ENCODE measurements at regions not wholly inside any gene's neighbourhood (a gene's known extent, or its start where the extent isn't known, plus 50 kb on each side); places are given as distances from the start of the nearest gene placed in this dataset.

DNA sequence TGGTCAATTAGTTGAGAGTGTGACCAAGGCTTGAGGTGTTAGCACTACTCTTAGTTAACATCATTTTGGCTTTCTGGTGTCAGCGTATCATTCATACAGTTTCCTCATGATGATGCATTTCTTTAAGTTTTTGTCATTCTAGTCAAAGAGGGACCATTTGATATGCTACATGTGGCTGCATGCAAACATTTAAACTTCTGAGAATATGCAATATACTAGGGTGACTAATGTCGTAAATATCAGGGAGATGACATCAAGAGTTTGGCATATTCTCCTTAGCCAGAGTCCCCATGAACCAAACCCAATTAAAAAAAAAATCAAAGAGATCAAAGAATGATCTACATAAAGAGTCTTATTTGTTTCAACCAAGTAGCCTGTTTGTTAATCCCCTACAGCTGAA, 537.4 kb upstream of the PCDH7 start:
- TF ChIP-seq CTCF (IDR thresholded peaks at IDR 0.05), result no peak
- no peak for TF ChIP-seq POLR2A (IDR thresholded peaks at IDR 0.05)

Data from tibial nerve (tissue), 3 donors.